ENCODE measurements at regions not wholly inside any gene's neighbourhood (a gene's known extent, or its start where the extent isn't known, plus 50 kb on each side); places are given as distances from the start of the nearest gene placed in this dataset.
A peak's percentile ranks its signal among the peaks of the same experiment; 100 is the strongest.

GRCh38 chr4:155433636-155434360 lies 57.0 kb upstream of the MAP9 start:
- Histone ChIP-seq H3K9me1 (ENCODE audit: control insufficient read depth, extremely low read depth, insufficient read depth, low read length) (no peaks in the 10 kb centered on the region), H3K27ac (ENCODE audit: control insufficient read depth, insufficient read depth, low read length) (peak overlapping the region; percentile 72), H3K4me2 (ENCODE audit: control insufficient read depth, extremely low read depth, insufficient read depth, low read depth, low read length) (peak overlapping the region; percentile 42), H3K9me3 (ENCODE audit: control insufficient read depth, low read depth, low read length) (no peaks in the 10 kb centered on the region), H3K27me3 (ENCODE audit: control insufficient read depth, extremely low read depth, insufficient read depth, low read length) (no peaks in the 10 kb centered on the region), H3K9ac (ENCODE audit: control insufficient read depth, extremely low read depth, insufficient read depth, low read length) (peak overlapping the region; percentile 20), H2AFZ (ENCODE audit: control insufficient read depth, low read length) (no peak overlapping the region), H3K4me1 (ENCODE audit: control insufficient read depth, extremely low read depth, insufficient read depth, low read length) (peaks cover 10% of the 10 kb centered on the region), H3K79me2 (ENCODE audit: control insufficient read depth, insufficient read depth, low read length) (no peaks in the 10 kb centered on the region), H3K4me3 (ENCODE audit: control insufficient read depth in 2 of 3, extremely low read depth in 1 of 3, insufficient read depth in 2 of 3, low read depth in 1 of 3, low read length in 3 of 3) (no peak overlapping the region), H4K20me1 (ENCODE audit: control insufficient read depth, extremely low read depth, insufficient read depth, low read length) (no peaks in the 10 kb centered on the region), H3K36me3 (ENCODE audit: control insufficient read depth in 2 of 2, extremely low read depth in 1 of 2, insufficient read depth in 2 of 2, low read length in 2 of 2) (no peaks in the 10 kb centered on the region)
- TF ChIP-seq CTCF (optimal IDR thresholded peaks at IDR 0.05 in 1 of 3, IDR thresholded peaks at IDR 0.05 in 1 of 3, conservative IDR thresholded peaks at IDR 0.05 in 1 of 3; ENCODE audit: extremely low read depth in 1 of 3, insufficient read depth in 2 of 3, low read length in 3 of 3) (no peak), EZH2 (IDR thresholded peaks at IDR 0.05; ENCODE audit: low read length) (no peak)
- peak; percentile 83 for FAIRE-seq
- dilution Hi-C loops (cut with MboI; ENCODE audit: extremely low pct_ligation_motif_present, low sequenced_read_pairs) = no loop called here
- DNase-seq (ENCODE audit: low read depth, low spot score) = peak; percentile 48

GRCh38 chr4:155430895-155431795 lies 54.4 kb upstream of the MAP9 start:
- no peaks in the 10 kb centered on the region for H3K79me2 ChIP-seq (ENCODE audit: control insufficient read depth, insufficient read depth, low read length)
- H3K9me3 ChIP-seq (ENCODE audit: control insufficient read depth, low read depth, low read length) = no peaks in the 10 kb centered on the region
- no peaks in the 10 kb centered on the region for H3K27me3 ChIP-seq (ENCODE audit: control insufficient read depth, extremely low read depth, insufficient read depth, low read length)
- TF ChIP-seq EZH2 (IDR thresholded peaks at IDR 0.05; ENCODE audit: low read length) (no peak), CTCF (optimal IDR thresholded peaks at IDR 0.05 in 1 of 3, IDR thresholded peaks at IDR 0.05 in 1 of 3, conservative IDR thresholded peaks at IDR 0.05 in 1 of 3; ENCODE audit: extremely low read depth in 1 of 3, insufficient read depth in 2 of 3, low read length in 3 of 3) (no peak)
- no peaks in the 10 kb centered on the region for H3K9me1 ChIP-seq (ENCODE audit: control insufficient read depth, extremely low read depth, insufficient read depth, low read length)
- dilution Hi-C loops (cut with MboI; ENCODE audit: extremely low pct_ligation_motif_present, low sequenced_read_pairs) = no loop called here
- no peaks in the 10 kb centered on the region for H3K36me3 ChIP-seq (ENCODE audit: control insufficient read depth in 2 of 2, extremely low read depth in 1 of 2, insufficient read depth in 2 of 2, low read length in 2 of 2)
- peaks cover 10% of the 10 kb centered on the region for H3K4me1 ChIP-seq (ENCODE audit: control insufficient read depth, extremely low read depth, insufficient read depth, low read length)
- no peak for FAIRE-seq
- no peak overlapping the region for H2AFZ ChIP-seq (ENCODE audit: control insufficient read depth, low read length)
- no peaks in the 10 kb centered on the region for H4K20me1 ChIP-seq (ENCODE audit: control insufficient read depth, extremely low read depth, insufficient read depth, low read length)
- DNase-seq (ENCODE audit: low read depth, low spot score) = no peak
- no peak overlapping the region for H3K9ac ChIP-seq (ENCODE audit: control insufficient read depth, extremely low read depth, insufficient read depth, low read length)
- no peak overlapping the region for H3K4me2 ChIP-seq (ENCODE audit: control insufficient read depth, extremely low read depth, insufficient read depth, low read depth, low read length)
- H3K4me3 ChIP-seq (ENCODE audit: control insufficient read depth in 2 of 3, extremely low read depth in 1 of 3, insufficient read depth in 2 of 3, low read depth in 1 of 3, low read length in 3 of 3) = no peak overlapping the region
- H3K27ac ChIP-seq (ENCODE audit: control insufficient read depth, insufficient read depth, low read length) = no peak overlapping the region
